Suppressor macrophage treated with lipopolysaccharide for 4 hours (primary cell): ENCODE measurements at regions not wholly inside any gene's neighbourhood (a gene's known extent, or its start where the extent isn't known, plus 50 kb on each side); places are given as distances from the start of the nearest gene placed in this dataset.

Source experiments
- DNase-seq: peaks from one replicate; pipeline ENCODE4 v3.0.0-alpha.2; 2020

- no peak for DNase-seq
Observed at GRCh38 chr5:100479079-100479688, 56.0 kb upstream of the FAM174A start.

GRCh38 chr5:100472091-100472490 lies 63.1 kb upstream of the FAM174A start:
- peak; percentile 70 for DNase-seq

GRCh38 chr5:100469767-100470166 lies 65.4 kb upstream of the FAM174A start:
- peak; percentile 70 for DNase-seq

- peak; percentile 10 for DNase-seq
Observed at GRCh38 chr5:100464418-100464817, 70.8 kb upstream of the FAM174A start.

- no peak for DNase-seq
Observed at GRCh38 chr5:100456615-100457014, 78.6 kb upstream of the FAM174A start.

- no peak for DNase-seq
Observed at GRCh38 chr5:100452126-100452525, 83.0 kb upstream of the FAM174A start.

- DNase-seq: no peak
Observed at GRCh38 chr5:100448111-100448528, 87.1 kb upstream of the FAM174A start.

- DNase-seq: no peak
Observed at GRCh38 chr5:100446879-100447430, 88.2 kb upstream of the FAM174A start.

- DNase-seq: no peak
Observed at GRCh38 chr5:100444961-100445360, 90.2 kb upstream of the FAM174A start.

- peak; percentile 18 for DNase-seq
Observed at GRCh38 chr5:100434815-100435214, 100.4 kb upstream of the FAM174A start.

- no peak for DNase-seq
Observed at GRCh38 chr5:100432741-100433140, 102.4 kb upstream of the FAM174A start.

- DNase-seq: peak; percentile 68
Observed at GRCh38 chr5:100430268-100431195, 104.6 kb upstream of the FAM174A start.

GRCh38 chr5:100424787-100425186 lies 110.4 kb upstream of the FAM174A start:
- no peak for DNase-seq

- DNase-seq: no peak
Observed at GRCh38 chr5:100424017-100424416, 111.2 kb upstream of the FAM174A start.

- no peak for DNase-seq
Observed at GRCh38 chr5:100423330-100423729, 111.8 kb upstream of the FAM174A start.

GRCh38 chr5:100421360-100421759 lies 113.8 kb upstream of the FAM174A start:
- no peak for DNase-seq

- DNase-seq: no peak
Observed at GRCh38 chr5:100418231-100418630, 116.9 kb upstream of the FAM174A start.

- DNase-seq: no peak
Observed at GRCh38 chr5:100409660-100410151, 125.5 kb upstream of the FAM174A start.

GRCh38 chr5:100407053-100407452 lies 128.1 kb upstream of the FAM174A start:
- DNase-seq: no peak

GRCh38 chr5:100406640-100407039 lies 128.5 kb upstream of the FAM174A start:
- DNase-seq: no peak

- DNase-seq: no peak
Observed at GRCh38 chr5:100402071-100402470, 133.1 kb upstream of the FAM174A start.

GRCh38 chr5:100401149-100401548 lies 134.0 kb upstream of the FAM174A start:
- DNase-seq: peak; percentile 8

- peak; percentile 41 for DNase-seq
Observed at GRCh38 chr5:100398815-100399214, 136.4 kb upstream of the FAM174A start.
